Smooth muscle cell (in vitro differentiated cells): ENCODE measurements at regions not wholly inside any gene's neighbourhood (a gene's known extent, or its start where the extent isn't known, plus 50 kb on each side); places are given as distances from the start of the nearest gene placed in this dataset.

Experiments used
- DNase-seq: peaks from one replicate; lab custom pipeline; 2025; ENCODE audit not compliant: unreplicated experiment; lab: John Stamatoyannopoulos, UW
- H2AFZ ChIP-seq: fragments of 200-600 bp; sonication (generic); 2 replicates; pipeline ENCODE4 v1.6.0; 2016; ENCODE audit warnings: antibody characterized with exemption, low read depth, mild to moderate bottlenecking
- H3F3A ChIP-seq: fragments of 200-600 bp; sonication (generic); 2 replicates; pipeline ENCODE4 v1.6.0; 2017; ENCODE audit warnings: antibody characterized with exemption, low read depth
- H3K27ac ChIP-seq: fragments of 200-600 bp; sonication (generic); 2 replicates; pipeline ENCODE4 v1.5.1; 2016; ENCODE audit warnings: low read depth, mild to moderate bottlenecking
- H3K27me3 ChIP-seq: fragments of 200-600 bp; sonication (generic); 2 replicates; pipeline ENCODE4 v1.6.1; 2016; ENCODE audit warnings: low read depth, mild to moderate bottlenecking
- H3K36me3 ChIP-seq: fragments of 200-600 bp; sonication (generic); 2 replicates; pipeline ENCODE4 v1.5.1; 2016; ENCODE audit warnings: low read depth
- H3K4me1 ChIP-seq: fragments of 200-600 bp; sonication (generic); 2 replicates; pipeline ENCODE4 v1.5.1; 2016; ENCODE audit warnings: low read depth
- H3K4me2 ChIP-seq: fragments of 200-600 bp; sonication (generic); 2 replicates; pipeline ENCODE4 v1.6.0; 2016; ENCODE audit warnings: mild to moderate bottlenecking
- H3K4me3 ChIP-seq: fragments of 200-600 bp; sonication (generic); 2 replicates; pipeline ENCODE4 v1.5.1; 2016; ENCODE audit warnings: mild to moderate bottlenecking
- H3K79me2 ChIP-seq: fragments of 200-600 bp; sonication (generic); 2 replicates; pipeline ENCODE4 v1.6.0; 2016; ENCODE audit warnings: low read depth, mild to moderate bottlenecking
- H3K9ac ChIP-seq: fragments of 200-600 bp; sonication (generic); 2 replicates; pipeline ENCODE4 v1.6.0; 2016; ENCODE audit warnings: low read depth
- H3K9me3 ChIP-seq: fragments of 200-600 bp; sonication (generic); replicated peaks from 2 replicates; pipeline ENCODE4 v1.5.1; 2016; ENCODE audit warnings: low read depth
- H4K20me1 ChIP-seq: fragments of 200-600 bp; sonication (generic); 2 replicates; pipeline ENCODE4 v1.6.0; 2016; ENCODE audit warnings: low read depth
- CTCF ChIP-seq: fragments of 200-600 bp; sonication (generic); IDR thresholded peaks from 2 replicates; pipeline ENCODE4 v1.5.1; 2017; ENCODE audit warnings: borderline replicate concordance, mild to moderate bottlenecking, antibody characterized with exemption; ENCODE audit not compliant: insufficient read depth, poor library complexity, severe bottlenecking
- WGBS: methylation state at CpG from one replicate; pipeline ENCODE4 v1.1.7; 2016; ENCODE audit warnings: low lambda C conversion rate; 5-methylcytosine and 5-hydroxymethylcytosine counted together

GRCh38 chr21:34009193-34009592, 64.2 kb upstream of the MRPS6 start:
- Histone ChIP-seq H3K4me3 (no peak overlapping the region), H3K79me2 (no peaks in the 10 kb centered on the region), H4K20me1 (no peaks in the 10 kb centered on the region), H3K36me3 (no peaks in the 10 kb centered on the region), H3K9me3 (peaks cover 4% of the 10 kb centered on the region), H3K4me1 (no peaks in the 10 kb centered on the region), H3K27ac (no peak overlapping the region), H3F3A (no peaks in the 10 kb centered on the region), H3K9ac (no peak overlapping the region), H2AFZ (no peak overlapping the region), H3K27me3 (no peaks in the 10 kb centered on the region), H3K4me2 (no peak overlapping the region)
- TF ChIP-seq CTCF = no peak
- DNase-seq = no peak
- whole genome bisulfite sequencing = 89% methylated on average over 3 of the region's 3 CpGs

DNA sequence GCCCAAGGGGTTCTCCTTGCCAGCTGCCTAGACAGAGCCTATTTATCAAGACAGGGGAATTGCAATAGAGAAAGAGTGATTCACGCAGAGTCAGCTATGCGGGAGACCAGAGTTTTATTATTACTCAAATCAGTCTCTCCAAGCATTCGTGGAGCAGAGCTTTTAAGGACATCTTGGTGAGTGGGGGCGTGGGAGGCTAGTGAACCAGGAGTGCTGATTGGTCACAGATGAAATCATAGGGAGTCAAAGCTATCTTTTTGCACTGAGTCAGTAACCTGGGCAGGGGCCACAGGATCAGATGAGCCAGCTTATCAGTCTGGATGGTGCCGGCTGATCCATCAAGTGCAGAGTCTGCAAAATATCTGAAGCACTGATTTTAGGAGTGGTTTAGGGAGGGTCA, 64.8 kb upstream of the MRPS6 start:
- H3K4me2 ChIP-seq = no peak overlapping the region
- H3K4me3 ChIP-seq = no peak overlapping the region
- H4K20me1 ChIP-seq = no peaks in the 10 kb centered on the region
- 67% methylated on average over 5 of the region's 5 CpGs for WGBS
- H3K27me3 ChIP-seq = no peaks in the 10 kb centered on the region
- no peak overlapping the region for H2AFZ ChIP-seq
- H3K4me1 ChIP-seq = no peaks in the 10 kb centered on the region
- H3K27ac ChIP-seq = no peak overlapping the region
- no peaks in the 10 kb centered on the region for H3F3A ChIP-seq
- H3K9me3 ChIP-seq = peaks cover 4% of the 10 kb centered on the region
- no peak for TF ChIP-seq CTCF
- H3K36me3 ChIP-seq = no peaks in the 10 kb centered on the region
- DNase-seq = no peak
- H3K9ac ChIP-seq = no peak overlapping the region
- no peaks in the 10 kb centered on the region for H3K79me2 ChIP-seq

GRCh38 chr21:34006611-34007168, 66.7 kb upstream of the MRPS6 start:
- 84% methylated on average over 6 of the region's 6 CpGs for WGBS
- H2AFZ ChIP-seq = no peak overlapping the region

More at GRCh38 chr21:34006611-34007168, 66.7 kb upstream of the MRPS6 start:
- Histone ChIP-seq H3K4me1 (no peaks in the 10 kb centered on the region), H3K27me3 (no peaks in the 10 kb centered on the region), H3K27ac (no peak overlapping the region), H3K79me2 (no peaks in the 10 kb centered on the region), H3K4me2 (no peak overlapping the region), H3F3A (no peaks in the 10 kb centered on the region), H3K36me3 (no peaks in the 10 kb centered on the region), H4K20me1 (no peaks in the 10 kb centered on the region), H3K9ac (no peak overlapping the region), H3K4me3 (no peak overlapping the region), H3K9me3 (peaks cover 4% of the 10 kb centered on the region)
- DNase-seq = no peak
- TF ChIP-seq CTCF = no peak
